HG03520 (cell line): ENCODE measurements at regions not wholly inside any gene's neighbourhood (a gene's known extent, or its start where the extent isn't known, plus 50 kb on each side); places are given as distances from the start of the nearest gene placed in this dataset.
"Not testable (repeated sequence)": the region's sequence is repeated elsewhere in the genome, so short reads cannot be mapped to it uniquely, and the experiment has no call there.

Source experiments
- ATAC-seq: cut with Tn5 transposase; IDR thresholded peaks from one replicate; pipeline ENCODE4 v1.9.1; 2021; ENCODE audit warnings: mild to moderate bottlenecking, moderate library complexity; ENCODE audit not compliant: unreplicated experiment

GRCh38 chr20:48215536-48215935, 430.3 kb upstream of the SULF2 start:
- ATAC-seq: no peak

DNA sequence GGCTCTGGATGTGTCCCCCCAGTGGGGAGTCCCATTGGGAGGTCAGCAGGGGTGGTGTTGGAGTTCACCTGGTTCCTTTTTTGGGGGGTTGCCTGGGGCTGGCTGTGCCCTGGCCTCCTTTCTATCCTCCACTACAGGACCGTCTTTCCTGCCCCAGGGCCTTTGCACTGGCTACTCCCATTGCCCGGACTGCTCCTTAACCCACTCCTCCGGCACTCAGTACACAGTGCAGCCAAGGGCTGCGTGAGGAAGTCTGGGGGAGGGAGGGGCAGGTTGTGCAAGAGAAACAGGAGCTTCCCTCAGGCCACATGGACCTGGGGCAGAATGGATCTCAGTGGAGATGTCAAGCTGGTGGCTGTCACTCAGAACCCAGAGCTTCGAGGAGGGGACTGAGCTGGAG, 429.3 kb upstream of the SULF2 start:
- no peak for ATAC-seq

- not testable (repeated sequence) for ATAC-seq
These were observed 428.4 kb upstream of the SULF2 start for GRCh38 chr20:48213635-48214034.

DNA sequence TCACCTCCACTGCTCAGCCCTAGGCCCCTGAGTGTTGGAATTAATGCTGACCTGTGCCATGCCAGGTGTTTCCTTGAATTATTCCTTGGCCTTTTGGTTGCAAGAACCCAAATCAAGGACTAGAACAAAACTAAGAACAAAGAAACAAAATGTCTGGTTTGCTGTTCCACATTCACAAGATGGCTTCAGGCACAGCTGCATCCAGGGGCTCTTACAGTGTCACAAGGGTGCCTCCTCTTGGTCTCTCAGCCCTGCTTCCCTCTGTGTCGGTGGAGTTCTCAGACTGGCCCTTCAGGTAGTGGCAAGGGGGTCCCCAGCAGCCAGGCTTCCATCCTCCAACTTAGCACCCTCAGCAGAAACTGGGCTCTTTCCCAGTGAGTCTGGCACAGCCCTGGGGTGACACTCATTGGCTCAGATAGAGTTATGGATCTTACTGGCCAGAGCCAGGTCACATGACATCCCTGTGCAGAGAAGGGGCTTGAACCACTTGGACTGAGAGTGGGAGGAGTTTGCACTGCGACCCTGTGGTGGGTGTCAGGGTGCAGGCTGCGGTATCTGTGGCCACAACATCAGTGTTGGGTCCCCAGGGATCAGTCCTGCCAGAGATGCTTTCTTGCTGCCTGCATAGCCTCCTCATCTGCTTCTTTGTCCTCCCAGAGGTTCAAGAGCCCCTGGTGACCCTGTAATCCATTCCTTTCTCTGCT, 427.7 kb upstream of the SULF2 start:
- ATAC-seq: no peak

DNA sequence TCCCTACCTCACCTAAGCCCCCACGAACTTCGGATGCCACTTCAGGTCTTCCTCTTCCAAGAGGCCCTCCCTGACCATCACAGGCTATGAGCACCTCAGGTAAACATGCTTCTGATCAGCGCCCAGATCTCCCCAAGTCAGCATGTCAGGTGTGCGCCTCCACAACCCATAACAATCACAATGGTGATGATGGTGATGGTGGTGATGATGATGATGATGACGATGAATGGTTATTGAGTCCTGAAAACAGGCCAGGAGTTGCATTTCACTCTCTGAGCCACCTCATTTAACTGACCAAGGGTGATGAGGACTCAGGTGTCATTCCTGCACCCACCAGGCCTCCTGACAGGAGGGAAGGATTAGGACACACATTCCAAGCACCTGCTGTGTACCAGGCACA, 426.6 kb upstream of the SULF2 start:
- ATAC-seq: no peak

- no peak for ATAC-seq
These were observed 426.0 kb upstream of the SULF2 start for GRCh38 chr20:48211238-48211637.

DNA sequence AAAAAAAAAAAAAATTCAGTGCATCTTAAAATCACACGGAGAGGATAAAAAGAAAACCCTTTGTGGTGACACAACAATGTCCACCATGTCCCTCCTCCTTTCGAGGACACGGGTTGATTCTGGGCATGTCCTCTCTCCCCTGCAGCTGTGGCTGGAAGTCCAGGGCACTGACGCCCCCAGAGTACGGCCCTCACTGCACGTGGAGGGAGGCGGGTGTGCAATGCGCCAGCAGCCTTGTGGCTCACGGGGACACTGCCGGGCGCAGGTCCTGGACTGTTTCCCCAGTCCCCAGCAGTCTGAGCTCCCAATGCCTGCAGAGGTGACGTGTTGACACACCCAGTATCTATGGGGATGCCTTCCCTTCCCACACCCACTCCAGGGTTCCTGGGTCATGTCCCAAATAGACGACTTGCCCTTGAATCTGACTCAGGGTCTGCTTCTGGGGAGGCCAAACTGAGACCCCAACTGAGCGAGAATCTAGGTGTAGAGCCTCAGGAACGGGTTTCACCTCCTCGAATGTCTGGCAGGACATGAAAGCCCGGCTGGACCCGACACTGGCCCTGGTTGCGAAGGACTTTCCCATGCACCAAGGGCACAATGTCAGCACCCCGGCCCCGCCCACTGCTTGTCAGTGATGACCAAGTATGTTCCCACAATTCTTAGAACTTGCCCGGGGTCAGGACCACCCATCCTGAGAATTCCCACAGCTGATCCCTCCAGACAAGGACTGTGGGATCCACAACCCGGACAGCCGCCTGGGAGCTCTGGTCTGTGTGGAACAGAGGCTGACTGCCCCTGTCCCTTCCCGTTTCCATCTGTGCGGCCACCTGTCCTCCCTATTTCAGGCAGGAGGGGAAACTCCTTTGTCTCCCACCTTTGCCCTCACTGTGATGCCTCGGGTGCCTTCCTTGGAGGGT, 425.1 kb upstream of the SULF2 start:
- no peak for ATAC-seq

GRCh38 chr20:48209102-48209501, 423.8 kb upstream of the SULF2 start:
- no peak for ATAC-seq

GRCh38 chr20:48208176-48208575, 422.9 kb upstream of the SULF2 start:
- no peak for ATAC-seq

GRCh38 chr20:48207505-48207904, 422.2 kb upstream of the SULF2 start:
- no peak for ATAC-seq

- ATAC-seq: no peak
These were observed 420.5 kb upstream of the SULF2 start for GRCh38 chr20:48205786-48206185.

- no peak for ATAC-seq
These were observed 420.1 kb upstream of the SULF2 start for GRCh38 chr20:48205281-48205782.

DNA sequence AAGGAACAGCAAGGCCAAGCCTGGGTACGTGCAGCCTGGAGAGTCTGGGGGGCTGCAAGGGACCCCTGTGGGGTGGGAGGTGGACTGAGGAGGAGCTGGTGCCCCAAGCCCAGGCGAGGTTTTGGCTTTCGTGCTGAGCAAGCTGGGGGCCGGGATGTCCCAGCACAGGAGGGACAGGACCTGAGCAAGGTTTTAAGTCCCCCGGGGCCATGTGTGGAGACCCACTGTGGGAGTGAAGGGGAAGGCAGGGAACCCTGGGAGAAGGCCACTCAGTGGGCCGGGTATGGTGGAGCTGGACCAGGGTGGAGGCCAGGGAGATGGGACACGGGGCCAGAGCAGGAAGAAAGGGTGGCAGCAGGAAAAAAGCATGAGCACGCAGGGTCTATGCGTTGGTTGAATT, 419.2 kb upstream of the SULF2 start:
- ATAC-seq: no peak

DNA sequence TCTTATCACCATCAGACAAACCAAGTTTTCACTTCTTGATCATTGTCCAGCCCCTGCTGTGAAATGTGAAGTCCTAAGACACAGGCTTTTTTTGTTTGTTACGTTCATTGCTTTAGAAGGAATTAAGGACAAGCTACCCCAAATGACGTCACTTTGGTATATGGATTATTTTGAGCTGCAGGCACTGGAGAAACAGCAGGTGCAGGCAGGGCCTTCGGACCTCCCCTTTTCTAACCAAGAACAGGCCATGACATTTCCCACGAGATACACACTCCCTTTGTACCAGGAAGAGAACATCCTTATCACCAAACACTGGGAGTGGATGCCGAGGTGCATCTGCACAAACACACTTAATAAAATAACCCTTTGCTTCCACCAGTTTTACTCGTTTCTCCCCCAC, 418.0 kb upstream of the SULF2 start:
- no peak for ATAC-seq

DNA sequence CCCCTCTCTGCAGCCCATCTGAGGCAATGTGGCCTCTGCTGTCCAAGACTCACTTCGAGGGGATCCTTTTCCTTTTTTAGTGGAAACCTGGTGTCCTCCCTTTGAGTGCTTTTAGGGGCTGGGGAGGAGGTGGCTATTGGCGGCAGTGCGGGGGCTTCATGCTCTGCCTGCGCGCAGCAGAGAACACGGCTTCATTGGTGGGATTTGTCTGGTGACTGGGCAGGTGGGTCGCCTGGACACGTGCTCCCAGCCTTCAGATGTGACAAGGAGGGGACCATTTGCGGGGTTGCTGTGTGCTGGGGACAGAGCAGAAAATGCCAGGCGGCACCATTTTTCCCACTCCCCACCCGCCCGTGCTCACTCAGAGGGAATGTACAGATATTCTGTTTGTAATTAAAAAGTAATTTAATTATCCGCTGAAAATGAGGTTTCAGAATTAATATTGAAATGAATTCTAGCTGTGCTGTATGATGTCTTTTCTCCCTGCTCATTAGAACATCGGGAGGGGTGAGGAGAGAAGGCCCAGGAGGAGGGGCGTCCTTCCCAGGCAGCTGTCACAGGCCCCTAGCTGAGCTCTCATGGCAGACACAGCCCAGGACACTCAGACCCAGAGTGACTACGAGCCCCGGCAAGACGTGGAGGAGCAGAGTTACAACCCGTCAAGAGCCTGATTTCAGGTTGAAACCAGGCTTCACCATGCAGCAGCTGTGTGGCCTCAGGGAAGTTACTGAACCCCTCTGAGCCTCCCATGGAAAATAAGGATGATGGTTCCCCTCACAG, 417.2 kb upstream of the SULF2 start:
- ATAC-seq: no peak

DNA sequence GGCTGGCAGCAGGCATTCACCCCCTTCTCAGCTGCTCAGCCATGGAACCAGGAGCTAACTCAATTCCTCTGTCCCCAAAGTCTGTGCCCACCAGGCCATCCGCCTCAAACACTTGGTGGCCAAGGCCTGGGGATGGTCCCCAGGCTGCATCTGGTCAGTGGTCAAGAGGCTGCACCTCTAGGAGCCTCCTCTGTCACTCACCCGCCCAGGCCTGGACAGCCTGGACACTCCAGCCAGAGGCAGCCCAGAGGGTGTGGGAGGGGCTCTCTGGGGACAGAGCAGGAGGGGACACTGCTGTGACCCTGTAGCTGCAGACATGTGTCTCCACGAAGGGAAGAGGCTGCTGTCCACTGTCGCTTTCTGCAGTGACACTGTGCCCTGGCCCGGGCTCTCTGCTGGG, 416.6 kb upstream of the SULF2 start:
- ATAC-seq: no peak

- ATAC-seq: no peak
These were observed 415.9 kb upstream of the SULF2 start for GRCh38 chr20:48201188-48201587.

GRCh38 chr20:48198929-48199451, 413.7 kb upstream of the SULF2 start:
- ATAC-seq: no peak

DNA sequence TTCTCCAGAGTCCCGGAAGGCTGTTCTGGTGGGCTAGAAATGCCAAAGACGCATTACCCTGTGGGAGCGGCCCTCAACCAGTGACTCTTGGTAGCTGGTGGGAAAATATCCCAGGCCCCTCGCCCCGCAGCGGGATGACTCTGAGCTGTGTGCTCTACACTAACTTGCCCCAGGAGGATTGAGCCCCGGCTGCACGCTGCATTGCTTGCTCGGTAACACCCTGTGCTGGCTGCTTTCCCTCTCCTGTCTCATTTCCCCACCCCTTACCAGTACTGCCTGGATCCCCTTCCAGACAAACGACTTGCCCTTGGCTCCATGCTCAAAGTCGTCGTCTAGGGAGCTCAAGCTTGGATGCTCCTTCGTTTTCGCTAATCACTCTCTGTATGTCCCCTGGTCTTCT, 411.8 kb upstream of the SULF2 start:
- ATAC-seq: no peak

GRCh38 chr20:48196486-48196885, 411.2 kb upstream of the SULF2 start:
- no peak for ATAC-seq

DNA sequence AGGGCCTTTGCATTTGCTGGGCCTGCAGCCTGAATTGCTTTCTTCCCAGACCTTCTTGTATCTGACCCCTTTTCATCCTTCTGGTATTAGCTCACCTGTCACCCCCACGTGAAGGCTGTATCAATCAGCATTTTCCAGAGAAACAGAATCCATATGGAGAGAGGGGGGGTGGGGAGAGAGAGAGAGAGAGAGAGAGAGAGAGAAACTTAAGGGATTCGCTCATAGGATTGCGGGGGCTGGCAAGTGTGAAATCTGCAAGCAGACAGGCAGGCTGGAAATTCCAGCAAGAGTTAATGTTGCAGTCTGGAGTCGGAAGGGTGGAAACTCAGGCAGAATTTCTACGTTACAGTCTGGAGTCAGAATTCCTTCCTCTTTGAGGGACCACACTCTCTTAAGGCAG, 410.7 kb upstream of the SULF2 start:
- no peak for ATAC-seq
